Colonic mucosa (tissue), 4 donors: ENCODE measurements at regions not wholly inside any gene's neighbourhood (a gene's known extent, or its start where the extent isn't known, plus 50 kb on each side); places are given as distances from the start of the nearest gene placed in this dataset.

Experiments used
- DNase-seq: peaks from one replicate; pipeline ENCODE4 v3.0.0-alpha.2; 2020
- H3K27ac ChIP-seq: fragments of 200-600 bp; one replicate; pipeline ENCODE4 v1.8.0; 2021
- H3K27me3 ChIP-seq: fragments of 200-600 bp; one replicate; pipeline ENCODE4 v1.8.0; 2021
- H3K36me3 ChIP-seq: fragments of 200-600 bp; one replicate; pipeline ENCODE4 v1.8.0; 2021
- H3K4me1 ChIP-seq: fragments of 200-600 bp; one replicate; pipeline ENCODE4 v1.8.0; 2021; ENCODE audit warnings: mild to moderate bottlenecking
- H3K4me3 ChIP-seq: fragments of 200-600 bp; one replicate; pipeline ENCODE4 v1.8.0; 2021
- H3K9ac ChIP-seq, 2 donors: one replicate each; pipeline ENCODE4 v1.7.0; 2013; ENCODE audit warnings: control low read depth in 2 of 2, low read depth in 2 of 2, low read length in 2 of 2
- H3K9me3 ChIP-seq: fragments of 200-600 bp; one replicate; pipeline ENCODE4 v1.8.0; 2021
- intact Hi-C: fragments of 100-400 bp; cut with DNase I; formaldehyde crosslinking; loops from one replicate; pipeline ENCODE4 v1.14.1; 2022
- TF ChIP-seq, protein P1 (sequence below): fragments of 200-600 bp; IDR thresholded peaks from one replicate; pipeline ENCODE4 v1.8.0; 2022; ENCODE audit warnings: antibody characterized with exemption, mild to moderate bottlenecking
- donor health status: healthy.
- donor health status: DM: no; HTN: no; CAD: no.
- donor health status: DM: no; HTN: no; CAD: no.

DNA sequence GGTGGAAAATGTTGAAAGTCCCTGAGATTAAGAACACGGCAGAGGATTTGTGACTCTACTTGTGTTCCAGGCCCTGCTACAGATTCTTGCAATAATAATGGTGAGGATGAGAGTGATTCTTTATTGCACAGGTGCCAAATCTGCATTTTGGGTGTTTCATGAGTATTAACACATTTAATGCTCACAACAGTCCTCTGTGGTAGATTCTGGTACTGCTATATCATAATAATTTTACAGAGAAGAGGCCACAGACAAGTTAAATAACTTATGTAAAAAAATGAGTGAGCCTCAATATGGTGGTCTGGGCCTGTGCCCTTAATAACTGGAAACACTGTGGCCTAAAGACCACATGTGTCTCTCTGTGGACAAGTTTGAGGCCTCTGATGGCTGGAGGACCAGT, 124.3 kb downstream of the C4orf33 start:
- Histone ChIP-seq H3K36me3 (no peaks in the 10 kb centered on the region), H3K27ac (no peak overlapping the region), H3K27me3 (no peaks in the 10 kb centered on the region), H3K9ac (no peak overlapping the region), H3K4me3 (no peak overlapping the region), H3K4me1 (no peaks in the 10 kb centered on the region), H3K9me3 (no peaks in the 10 kb centered on the region)
- DNase-seq, result no peak
- TF ChIP-seq, protein P1, sequence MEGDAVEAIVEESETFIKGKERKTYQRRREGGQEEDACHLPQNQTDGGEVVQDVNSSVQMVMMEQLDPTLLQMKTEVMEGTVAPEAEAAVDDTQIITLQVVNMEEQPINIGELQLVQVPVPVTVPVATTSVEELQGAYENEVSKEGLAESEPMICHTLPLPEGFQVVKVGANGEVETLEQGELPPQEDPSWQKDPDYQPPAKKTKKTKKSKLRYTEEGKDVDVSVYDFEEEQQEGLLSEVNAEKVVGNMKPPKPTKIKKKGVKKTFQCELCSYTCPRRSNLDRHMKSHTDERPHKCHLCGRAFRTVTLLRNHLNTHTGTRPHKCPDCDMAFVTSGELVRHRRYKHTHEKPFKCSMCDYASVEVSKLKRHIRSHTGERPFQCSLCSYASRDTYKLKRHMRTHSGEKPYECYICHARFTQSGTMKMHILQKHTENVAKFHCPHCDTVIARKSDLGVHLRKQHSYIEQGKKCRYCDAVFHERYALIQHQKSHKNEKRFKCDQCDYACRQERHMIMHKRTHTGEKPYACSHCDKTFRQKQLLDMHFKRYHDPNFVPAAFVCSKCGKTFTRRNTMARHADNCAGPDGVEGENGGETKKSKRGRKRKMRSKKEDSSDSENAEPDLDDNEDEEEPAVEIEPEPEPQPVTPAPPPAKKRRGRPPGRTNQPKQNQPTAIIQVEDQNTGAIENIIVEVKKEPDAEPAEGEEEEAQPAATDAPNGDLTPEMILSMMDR, result no peak
- intact Hi-C loops, result no loop called here

DNA sequence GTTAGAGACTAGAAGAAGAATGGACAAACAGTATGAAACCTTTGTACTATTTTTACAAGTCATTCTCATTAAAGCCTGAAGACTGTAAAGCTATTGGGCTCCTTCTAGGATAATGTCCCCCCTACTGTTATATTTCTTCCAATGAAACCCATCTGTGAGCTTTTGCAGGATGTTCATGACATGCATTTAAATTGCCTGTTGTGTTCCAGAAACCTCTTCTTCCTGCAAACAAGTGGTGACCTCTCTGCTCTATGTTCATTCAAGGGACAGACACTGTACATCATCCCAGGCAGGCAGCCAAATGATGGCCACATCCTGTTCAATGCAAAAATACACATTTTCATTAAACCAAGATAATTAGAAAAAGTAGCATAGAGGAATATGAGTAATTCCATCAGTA, 128.0 kb downstream of the C4orf33 start:
- TF ChIP-seq, protein P1, result no peak
- Histone ChIP-seq H3K4me3 (no peak overlapping the region), H3K9ac (no peak overlapping the region), H3K4me1 (no peaks in the 10 kb centered on the region), H3K36me3 (no peaks in the 10 kb centered on the region), H3K27ac (no peak overlapping the region), H3K27me3 (no peaks in the 10 kb centered on the region), H3K9me3 (no peaks in the 10 kb centered on the region)
- DNase-seq, result no peak
- intact Hi-C loops, result no loop called here

DNA sequence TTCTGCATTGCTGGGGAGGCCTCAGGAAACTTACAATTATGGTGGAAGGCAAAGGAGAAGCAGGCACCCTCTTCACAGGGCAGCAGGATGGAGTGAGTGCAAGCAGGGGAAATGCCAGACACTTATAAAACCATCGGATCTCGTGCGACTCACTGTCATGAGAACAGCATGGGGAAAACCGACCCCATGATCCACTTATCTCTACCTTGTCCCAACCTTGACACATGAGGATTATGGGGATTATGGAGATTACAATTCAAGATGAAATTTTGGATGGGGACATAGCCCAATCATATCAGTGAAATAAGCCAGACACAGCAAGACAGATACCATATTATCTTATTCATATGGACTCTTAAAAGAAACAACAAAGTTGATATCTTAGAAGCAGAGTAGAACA, 134.9 kb downstream of the C4orf33 start:
- no peaks in the 10 kb centered on the region for H3K9me3 ChIP-seq
- TF ChIP-seq, protein P1, result no peak
- intact Hi-C loops, result no loop called here
- no peak overlapping the region for H3K9ac ChIP-seq
- no peak for DNase-seq
- no peak overlapping the region for H3K27ac ChIP-seq
- H3K36me3 ChIP-seq, result no peaks in the 10 kb centered on the region
- H3K4me1 ChIP-seq, result no peaks in the 10 kb centered on the region
- no peak overlapping the region for H3K4me3 ChIP-seq
- H3K27me3 ChIP-seq, result no peaks in the 10 kb centered on the region

DNA sequence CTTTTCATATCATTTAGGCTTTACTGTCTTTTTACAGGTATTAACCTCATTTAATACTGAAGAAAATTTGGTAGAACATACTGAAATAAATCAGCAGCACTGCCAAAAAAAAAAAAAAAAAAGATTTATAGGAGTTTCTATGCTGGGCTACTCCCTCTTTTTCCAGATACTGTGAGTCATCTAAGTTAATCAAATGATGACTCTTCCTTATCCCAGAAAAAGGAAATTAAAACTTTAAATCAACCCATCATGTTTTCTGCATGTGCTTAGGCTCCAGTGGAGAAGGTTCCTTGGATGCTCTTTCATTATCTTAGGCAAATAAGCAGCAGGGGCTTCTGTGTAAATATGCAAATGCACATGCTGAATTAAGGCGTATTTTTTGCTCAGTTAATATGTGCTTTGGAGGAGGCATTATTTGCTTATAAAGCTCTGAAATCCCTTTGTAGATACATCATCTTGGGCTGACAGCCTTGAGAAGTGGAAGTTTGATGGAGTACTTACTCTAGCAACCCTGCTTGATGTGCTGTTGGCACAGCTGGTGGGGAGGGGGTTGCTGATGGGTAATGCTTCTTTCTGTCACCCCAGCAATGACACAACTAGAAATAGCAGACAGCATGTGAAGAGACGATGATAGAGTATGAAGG, 136.1 kb downstream of the C4orf33 start:
- no peaks in the 10 kb centered on the region for H3K27me3 ChIP-seq

DNA sequence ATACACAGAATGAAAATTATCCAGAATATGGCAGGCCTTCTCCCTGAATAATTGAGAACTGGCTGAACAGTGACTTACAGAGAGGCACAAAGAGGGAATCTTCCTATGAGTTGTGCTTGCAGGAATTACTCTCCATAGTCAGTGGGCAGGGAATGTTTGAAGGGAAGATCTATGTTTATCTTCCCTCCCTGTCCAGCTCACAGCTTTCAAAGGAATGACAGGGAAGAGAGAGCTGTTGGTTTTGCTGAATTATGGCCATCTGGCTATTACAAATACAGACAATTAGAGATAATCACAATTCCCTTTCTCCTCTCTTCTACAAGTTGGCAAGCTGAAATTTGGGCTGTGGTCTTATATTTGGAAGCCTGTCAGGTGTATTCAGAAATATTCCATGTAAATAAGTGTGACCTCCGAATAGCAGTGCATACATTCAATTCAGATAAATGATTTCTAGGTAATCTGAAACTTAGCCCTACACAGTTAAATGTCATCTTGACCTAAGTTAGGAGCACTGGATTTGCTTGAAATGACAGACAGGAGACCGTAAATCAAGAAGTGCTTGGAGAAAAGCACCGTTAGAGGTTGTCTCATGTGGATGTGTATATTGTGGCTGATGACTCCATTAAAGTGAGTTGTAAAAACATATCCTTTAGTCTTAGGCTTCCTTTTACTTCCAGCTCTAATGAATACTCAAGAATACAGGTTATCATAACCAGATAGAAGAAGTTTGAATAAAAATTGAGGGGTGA, 136.8 kb downstream of the C4orf33 start:
- intact Hi-C loops, result no loop called here
- H3K36me3 ChIP-seq, result no peaks in the 10 kb centered on the region
- no peaks in the 10 kb centered on the region for H3K27me3 ChIP-seq
- no peaks in the 10 kb centered on the region for H3K4me1 ChIP-seq
- no peaks in the 10 kb centered on the region for H3K9me3 ChIP-seq
- DNase-seq, result no peak
- H3K4me3 ChIP-seq, result no peak overlapping the region
- H3K9ac ChIP-seq, result no peak overlapping the region
- TF ChIP-seq, protein P1, result no peak
- H3K27ac ChIP-seq, result no peak overlapping the region

More for the DNA sequence above, 136.1 kb downstream of the C4orf33 start:
- Histone ChIP-seq H3K4me3 (no peak overlapping the region), H3K9me3 (no peaks in the 10 kb centered on the region), H3K36me3 (no peaks in the 10 kb centered on the region), H3K9ac (no peak overlapping the region), H3K27ac (no peak overlapping the region), H3K4me1 (no peaks in the 10 kb centered on the region)
- no peak for DNase-seq
- TF ChIP-seq, protein P1, result no peak
- intact Hi-C loops, result no loop called here
